ENCODE measurements at regions not wholly inside any gene's neighbourhood (a gene's known extent, or its start where the extent isn't known, plus 50 kb on each side); places are given as distances from the start of the nearest gene placed in this dataset.

DNA sequence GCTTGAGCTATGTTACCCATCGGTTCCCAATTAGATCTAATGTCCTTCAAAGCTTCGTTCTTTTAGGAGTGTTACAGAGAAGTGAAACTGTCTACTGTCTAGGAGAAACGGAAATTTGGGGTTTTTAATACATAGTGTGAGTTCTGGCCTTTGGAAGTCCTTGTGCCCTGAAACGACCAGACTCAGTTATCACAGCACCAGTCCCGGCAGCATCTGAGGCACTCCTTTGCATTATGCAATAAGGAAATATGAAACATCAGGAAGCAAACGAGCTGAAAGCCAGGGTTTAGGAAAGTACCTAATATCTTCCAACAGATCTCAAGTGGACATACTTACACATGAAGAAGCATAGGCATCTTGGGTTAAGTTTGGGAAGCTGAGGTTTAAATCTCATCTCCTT is 61.8 kb upstream of the ADGRF1 start:
- Histone ChIP-seq H3K27ac (no peak overlapping the region), H4K20me1 (ENCODE audit: low read depth) (no peaks in the 10 kb centered on the region), H3K9me3 (ENCODE audit: low read depth) (no peaks in the 10 kb centered on the region), H3K27me3 (no peaks in the 10 kb centered on the region), H3F3A (ENCODE audit: low read depth) (no peaks in the 10 kb centered on the region), H3K9ac (no peak overlapping the region), H3K4me2 (no peak overlapping the region), H2AFZ (replicated peaks) (no peak overlapping the region), H3K79me2 (ENCODE audit: low read depth) (no peaks in the 10 kb centered on the region), H3K4me3 (no peak overlapping the region), H3K4me1 (peaks cover 6% of the 10 kb centered on the region), H3K36me3 (no peaks in the 10 kb centered on the region)
- no peaks in the 10 kb centered on the region for H3K36me3 Mint-ChIP-seq
- peaks cover 8% of the 10 kb centered on the region for H3K4me1 Mint-ChIP-seq
- H3K27me3 Mint-ChIP-seq (ENCODE audit: insufficient read depth, low read depth) = peaks cover 5% of the 10 kb centered on the region
- no peak for DNase-seq (ENCODE audit: low spot score)
- TF ChIP-seq EZH2phosphoT487 (IDR thresholded peaks at IDR 0.05) (no peak), EZH2 (IDR thresholded peaks at IDR 0.05) (no peak)
- TF ChIP-seq, protein P1, sequence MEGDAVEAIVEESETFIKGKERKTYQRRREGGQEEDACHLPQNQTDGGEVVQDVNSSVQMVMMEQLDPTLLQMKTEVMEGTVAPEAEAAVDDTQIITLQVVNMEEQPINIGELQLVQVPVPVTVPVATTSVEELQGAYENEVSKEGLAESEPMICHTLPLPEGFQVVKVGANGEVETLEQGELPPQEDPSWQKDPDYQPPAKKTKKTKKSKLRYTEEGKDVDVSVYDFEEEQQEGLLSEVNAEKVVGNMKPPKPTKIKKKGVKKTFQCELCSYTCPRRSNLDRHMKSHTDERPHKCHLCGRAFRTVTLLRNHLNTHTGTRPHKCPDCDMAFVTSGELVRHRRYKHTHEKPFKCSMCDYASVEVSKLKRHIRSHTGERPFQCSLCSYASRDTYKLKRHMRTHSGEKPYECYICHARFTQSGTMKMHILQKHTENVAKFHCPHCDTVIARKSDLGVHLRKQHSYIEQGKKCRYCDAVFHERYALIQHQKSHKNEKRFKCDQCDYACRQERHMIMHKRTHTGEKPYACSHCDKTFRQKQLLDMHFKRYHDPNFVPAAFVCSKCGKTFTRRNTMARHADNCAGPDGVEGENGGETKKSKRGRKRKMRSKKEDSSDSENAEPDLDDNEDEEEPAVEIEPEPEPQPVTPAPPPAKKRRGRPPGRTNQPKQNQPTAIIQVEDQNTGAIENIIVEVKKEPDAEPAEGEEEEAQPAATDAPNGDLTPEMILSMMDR (IDR thresholded peaks at IDR 0.05) = no peak
- no peaks in the 10 kb centered on the region for H3K9me3 Mint-ChIP-seq
- H3K27ac Mint-ChIP-seq = no peak overlapping the region
- H3K4me3 Mint-ChIP-seq = no peak overlapping the region

DNA sequence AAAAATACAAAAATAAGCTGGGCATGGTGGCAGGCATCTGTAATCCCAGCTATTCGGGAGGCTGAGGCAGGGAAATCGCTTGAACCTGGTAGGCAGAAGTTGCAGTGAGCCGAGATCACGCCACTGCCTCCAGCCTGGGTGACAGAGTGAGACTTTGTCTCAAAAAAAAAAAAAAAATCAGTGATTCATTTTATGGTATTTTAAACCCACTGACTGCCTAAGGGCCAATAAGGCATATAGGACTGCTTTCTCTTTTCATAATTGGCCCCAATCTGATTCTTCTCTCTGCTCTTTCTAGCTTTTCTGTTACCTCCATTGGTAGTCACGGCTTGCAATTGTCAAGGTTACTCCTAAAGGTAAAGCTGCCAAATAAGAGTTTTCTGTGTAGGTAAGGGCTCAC is 60.2 kb upstream of the ADGRF1 start:
- Mint-ChIP-seq H3K9me3 (no peaks in the 10 kb centered on the region), H3K27me3 (ENCODE audit: insufficient read depth, low read depth) (peaks cover 5% of the 10 kb centered on the region), H3K4me3 (no peak overlapping the region), H3K27ac (no peak overlapping the region), H3K4me1 (peaks cover 6% of the 10 kb centered on the region), H3K36me3 (no peaks in the 10 kb centered on the region)
- no peak overlapping the region for H3K27ac ChIP-seq
- no peaks in the 10 kb centered on the region for H3F3A ChIP-seq (ENCODE audit: low read depth)
- no peaks in the 10 kb centered on the region for H3K36me3 ChIP-seq
- no peak overlapping the region for H3K4me3 ChIP-seq
- peaks cover 6% of the 10 kb centered on the region for H3K4me1 ChIP-seq
- no peaks in the 10 kb centered on the region for H3K27me3 ChIP-seq
- no peaks in the 10 kb centered on the region for H3K9me3 ChIP-seq (ENCODE audit: low read depth)
- H3K9ac ChIP-seq = no peak overlapping the region
- H3K4me2 ChIP-seq = no peak overlapping the region
- no peaks in the 10 kb centered on the region for H4K20me1 ChIP-seq (ENCODE audit: low read depth)
- DNase-seq (ENCODE audit: low spot score) = no peak
- no peaks in the 10 kb centered on the region for H3K79me2 ChIP-seq (ENCODE audit: low read depth)
- no peak overlapping the region for H2AFZ ChIP-seq (replicated peaks)
- TF ChIP-seq, protein P1 (IDR thresholded peaks at IDR 0.05) = no peak
- no peak for TF ChIP-seq EZH2phosphoT487 (IDR thresholded peaks at IDR 0.05)
- no peak for TF ChIP-seq EZH2 (IDR thresholded peaks at IDR 0.05)

DNA sequence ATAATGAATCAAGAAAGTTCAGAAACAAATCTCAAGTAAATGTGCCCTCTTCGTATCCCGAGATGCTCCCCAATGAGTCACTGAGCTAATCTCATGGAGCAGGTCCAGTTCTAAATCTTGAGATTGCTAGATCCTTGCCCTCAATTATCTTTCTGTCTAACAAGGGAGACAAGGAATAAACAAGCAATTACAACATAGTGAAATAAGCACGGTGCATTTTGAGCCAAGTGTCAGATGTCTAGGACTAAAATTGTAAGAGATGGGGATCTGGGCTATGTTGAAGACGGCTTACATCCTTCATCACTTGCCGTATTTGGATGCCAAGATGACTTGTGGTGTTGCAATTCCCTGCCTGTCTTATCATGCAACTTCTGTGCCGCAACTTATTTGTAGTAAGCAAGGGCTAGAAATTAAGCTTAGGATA is 56.5 kb upstream of the ADGRF1 start:
- H3K27ac ChIP-seq = no peak overlapping the region
- Mint-ChIP-seq H3K9me3 (no peaks in the 10 kb centered on the region), H3K27me3 (ENCODE audit: insufficient read depth, low read depth) (peaks cover 6% of the 10 kb centered on the region), H3K4me3 (no peak overlapping the region), H3K27ac (no peak overlapping the region), H3K36me3 (no peaks in the 10 kb centered on the region), H3K4me1 (peaks cover 6% of the 10 kb centered on the region)
- no peak overlapping the region for H3K9ac ChIP-seq
- no peaks in the 10 kb centered on the region for H4K20me1 ChIP-seq (ENCODE audit: low read depth)
- no peaks in the 10 kb centered on the region for H3K36me3 ChIP-seq
- H3K27me3 ChIP-seq = no peaks in the 10 kb centered on the region
- TF ChIP-seq, protein P1 (IDR thresholded peaks at IDR 0.05) = no peak
- TF ChIP-seq EZH2phosphoT487 (IDR thresholded peaks at IDR 0.05) (no peak), EZH2 (IDR thresholded peaks at IDR 0.05) (no peak)
- no peak for DNase-seq (ENCODE audit: low spot score)
- H3F3A ChIP-seq (ENCODE audit: low read depth) = no peaks in the 10 kb centered on the region
- H3K9me3 ChIP-seq (ENCODE audit: low read depth) = no peaks in the 10 kb centered on the region
- no peak overlapping the region for H2AFZ ChIP-seq (replicated peaks)
- no peaks in the 10 kb centered on the region for H3K79me2 ChIP-seq (ENCODE audit: low read depth)
- no peak overlapping the region for H3K4me2 ChIP-seq
- no peak overlapping the region for H3K4me3 ChIP-seq
- H3K4me1 ChIP-seq = no peaks in the 10 kb centered on the region

Measured in neural progenitor cell (in vitro differentiated cells).